K562 (cell line): ENCODE measurements at regions not wholly inside any gene's neighbourhood (a gene's known extent, or its start where the extent isn't known, plus 50 kb on each side); places are given as distances from the start of the nearest gene placed in this dataset.

Experiments
- FOS ChIP-seq: IDR thresholded peaks from 3 replicates; pipeline ENCODE4 v1.6.1; 2011; ENCODE audit not compliant: insufficient read length; ENCODE audit errors: extremely low read depth
- HDAC2 ChIP-seq: fragments of 450-650 bp; IDR thresholded peaks from 2 replicates; pipeline ENCODE4 v1.6.1; 2016; ENCODE audit warnings: mild to moderate bottlenecking
- KDM4B ChIP-seq, 2 experiments: fragments of 450-650 bp in 1 of 2; sonication (generic) in 1 of 2; IDR thresholded peaks; 2 replicates each; pipeline ENCODE4 v1.6.1; 2016 to 2017; ENCODE audit warnings: borderline replicate concordance in 2 of 2, antibody characterized with exemption in 1 of 2, low read depth in 1 of 2, mild to moderate bottlenecking in 1 of 2
- LARP7 ChIP-seq: fragments of 450-650 bp; IDR thresholded peaks from 2 replicates; pipeline ENCODE4 v1.6.1; 2016
- LEF1 ChIP-seq: fragments of 450-650 bp; IDR thresholded peaks from 2 replicates; pipeline ENCODE4 v1.6.1; 2016; ENCODE audit warnings: mild to moderate bottlenecking
- MYC ChIP-seq, 2 experiments: fragments of 250-450 bp in 1 of 2; sonication (Bioruptor Pico) in 1 of 2; IDR thresholded peaks; 2 replicates each; pipeline versions ENCODE4 v1.5.1 to v1.6.1; 2012 to 2021; ENCODE audit warnings: low read depth in 2 of 2, borderline replicate concordance in 1 of 2, improper control_type of control experiment in 1 of 2, low read length in 1 of 2, mild to moderate bottlenecking in 1 of 2, moderate library complexity in 1 of 2
- NEUROD1 ChIP-seq: fragments of 150-350 bp; IDR thresholded peaks from 2 replicates; pipeline ENCODE4 v1.6.1; 2014; ENCODE audit warnings: borderline replicate concordance, low read length, low read depth; ENCODE audit not compliant: partially characterized antibody
- PYGO2 ChIP-seq: fragments of 450-650 bp; IDR thresholded peaks from 2 replicates; pipeline ENCODE4 v1.6.1; 2016; ENCODE audit warnings: mild to moderate bottlenecking, missing genetic modification characterization, moderate library complexity, missing compliant biosample characterization
- SMARCA4 ChIP-seq: fragments of 450-650 bp; IDR thresholded peaks from 2 replicates; pipeline ENCODE4 v1.6.1; 2016
- TRIM24 ChIP-seq, 2 experiments: fragments of 450-650 bp; IDR thresholded peaks; 2 replicates each; pipeline ENCODE4 v1.6.1; 2016
- ZNF146 ChIP-seq: IDR thresholded peaks from one replicate; pipeline ENCODE4 v1.6.1; 2018; ENCODE audit warnings: missing compliant biosample characterization; ENCODE audit not compliant: unreplicated experiment
- TF ChIP-seq, protein P1 (sequence below): sonication (generic); formaldehyde crosslinking; IDR thresholded peaks from 2 replicates; pipeline ENCODE4 v1.8.0; 2022; ENCODE audit warnings: mild to moderate bottlenecking, missing genetic modification reagents
- TF ChIP-seq, protein P2 (sequence below): fragments of 200-800 bp; sonication (Bioruptor generic); IDR thresholded peaks from 2 replicates; pipeline ENCODE4 v1.6.1; 2017; ENCODE audit warnings: missing genetic modification characterization, missing compliant biosample characterization
- TF ChIP-seq, protein P3 (sequence below): fragments of 250-450 bp; sonication (Bioruptor Pico); IDR thresholded peaks from 2 replicates; pipeline ENCODE4 v1.4.0; 2020
- TF ChIP-seq, protein P4 (sequence below): sonication (generic); formaldehyde crosslinking; IDR thresholded peaks from 2 replicates; pipeline ENCODE4 v1.8.1; 2023; ENCODE audit warnings: missing genetic modification reagents, mild to moderate bottlenecking, borderline replicate concordance
- TF ChIP-seq, protein P5 (sequence below): sonication (generic); formaldehyde crosslinking; IDR thresholded peaks from 2 replicates; pipeline ENCODE4 v1.8.1; 2022; ENCODE audit warnings: missing genetic modification reagents
- TF ChIP-seq, protein P6 (sequence below), 2 experiments: fragments of 200-800 bp in 1 of 2; sonication (Bioruptor generic) in 1 of 2; sonication (generic) in 1 of 2; formaldehyde crosslinking in 1 of 2; IDR thresholded peaks in 1 of 2; conservative IDR thresholded peaks in 1 of 2; 2 replicates each; pipeline versions ENCODE4 v1.5.0 to v1.6.1; 2016 to 2020; ENCODE audit warnings: missing compliant biosample characterization in 1 of 2, missing genetic modification characterization in 1 of 2, missing genetic modification reagents in 1 of 2

DNA sequence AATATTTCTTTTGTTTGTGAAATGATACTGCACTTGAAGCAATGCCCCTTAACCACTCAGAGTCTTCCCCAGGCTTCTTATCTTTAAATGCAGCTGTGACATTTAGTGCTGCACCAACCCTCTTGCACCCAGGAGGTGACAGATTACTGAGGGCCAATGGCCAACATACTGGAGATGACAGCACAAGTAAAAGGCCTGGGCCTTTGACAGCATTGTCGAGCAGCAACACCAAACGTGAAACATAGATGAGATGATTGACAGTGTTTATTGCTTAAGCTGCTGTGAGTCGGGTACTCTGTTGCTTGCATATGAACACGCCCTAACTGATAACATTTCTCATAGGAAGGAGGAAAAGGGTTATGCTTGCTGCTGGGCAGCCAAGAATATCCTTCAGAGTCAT, 80.3 kb downstream of the THNSL2 start (continued):
- TF ChIP-seq SMARCA4 (peak; percentile 97), LARP7 (no peak), NEUROD1 (peak; percentile 68), LEF1 (peak; percentile 71), PYGO2 (tag) (peak; percentile 44; the same call in 1 of the 2 replicates), FOS (peak; percentile 36), ZNF146 (no peak), MYC (IDR thresholded peaks at IDR 0.05; ENCODE audit: low read depth, low read length) (peak; percentile 54; the same call in 1 of the 2 replicates), MYC (CRISPR knock-in tag; IDR thresholded peaks at IDR 0.05; ENCODE audit: borderline replicate concordance, low read depth) (no peak), TRIM24 (IDR thresholded peaks at IDR 0.05) (peak; percentile 89 to 91), KDM4B (IDR thresholded peaks at IDR 0.05; ENCODE audit: borderline replicate concordance in 2 of 2, low read depth in 1 of 2) (no peak), HDAC2 (peak; percentile 83)
- TF ChIP-seq, protein P1, sequence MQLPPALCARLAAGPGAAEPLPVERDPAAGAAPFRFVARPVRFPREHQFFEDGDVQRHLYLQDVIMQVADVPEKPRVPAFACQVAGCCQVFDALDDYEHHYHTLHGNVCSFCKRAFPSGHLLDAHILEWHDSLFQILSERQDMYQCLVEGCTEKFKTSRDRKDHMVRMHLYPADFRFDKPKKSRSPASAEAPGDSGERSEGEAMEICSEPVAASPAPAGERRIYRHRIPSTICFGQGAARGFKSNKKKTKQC (CRISPR knock-in tag) = no peak
- TF ChIP-seq, protein P2, sequence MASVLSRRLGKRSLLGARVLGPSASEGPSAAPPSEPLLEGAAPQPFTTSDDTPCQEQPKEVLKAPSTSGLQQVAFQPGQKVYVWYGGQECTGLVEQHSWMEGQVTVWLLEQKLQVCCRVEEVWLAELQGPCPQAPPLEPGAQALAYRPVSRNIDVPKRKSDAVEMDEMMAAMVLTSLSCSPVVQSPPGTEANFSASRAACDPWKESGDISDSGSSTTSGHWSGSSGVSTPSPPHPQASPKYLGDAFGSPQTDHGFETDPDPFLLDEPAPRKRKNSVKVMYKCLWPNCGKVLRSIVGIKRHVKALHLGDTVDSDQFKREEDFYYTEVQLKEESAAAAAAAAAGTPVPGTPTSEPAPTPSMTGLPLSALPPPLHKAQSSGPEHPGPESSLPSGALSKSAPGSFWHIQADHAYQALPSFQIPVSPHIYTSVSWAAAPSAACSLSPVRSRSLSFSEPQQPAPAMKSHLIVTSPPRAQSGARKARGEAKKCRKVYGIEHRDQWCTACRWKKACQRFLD (CRISPR knock-in tag) = 0 out of 2 replicates have a peak, but pooled peaks have one; percentile 54
- TF ChIP-seq, protein P3, sequence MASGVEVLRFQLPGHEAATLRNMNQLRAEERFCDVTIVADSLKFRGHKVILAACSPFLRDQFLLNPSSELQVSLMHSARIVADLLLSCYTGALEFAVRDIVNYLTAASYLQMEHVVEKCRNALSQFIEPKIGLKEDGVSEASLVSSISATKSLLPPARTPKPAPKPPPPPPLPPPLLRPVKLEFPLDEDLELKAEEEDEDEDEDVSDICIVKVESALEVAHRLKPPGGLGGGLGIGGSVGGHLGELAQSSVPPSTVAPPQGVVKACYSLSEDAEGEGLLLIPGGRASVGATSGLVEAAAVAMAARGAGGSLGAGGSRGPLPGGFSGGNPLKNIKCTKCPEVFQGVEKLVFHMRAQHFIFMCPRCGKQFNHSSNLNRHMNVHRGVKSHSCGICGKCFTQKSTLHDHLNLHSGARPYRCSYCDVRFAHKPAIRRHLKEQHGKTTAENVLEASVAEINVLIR (CRISPR knock-in tag) = peak; percentile 29; the same call in 1 of the 2 replicates
- TF ChIP-seq, protein P4, sequence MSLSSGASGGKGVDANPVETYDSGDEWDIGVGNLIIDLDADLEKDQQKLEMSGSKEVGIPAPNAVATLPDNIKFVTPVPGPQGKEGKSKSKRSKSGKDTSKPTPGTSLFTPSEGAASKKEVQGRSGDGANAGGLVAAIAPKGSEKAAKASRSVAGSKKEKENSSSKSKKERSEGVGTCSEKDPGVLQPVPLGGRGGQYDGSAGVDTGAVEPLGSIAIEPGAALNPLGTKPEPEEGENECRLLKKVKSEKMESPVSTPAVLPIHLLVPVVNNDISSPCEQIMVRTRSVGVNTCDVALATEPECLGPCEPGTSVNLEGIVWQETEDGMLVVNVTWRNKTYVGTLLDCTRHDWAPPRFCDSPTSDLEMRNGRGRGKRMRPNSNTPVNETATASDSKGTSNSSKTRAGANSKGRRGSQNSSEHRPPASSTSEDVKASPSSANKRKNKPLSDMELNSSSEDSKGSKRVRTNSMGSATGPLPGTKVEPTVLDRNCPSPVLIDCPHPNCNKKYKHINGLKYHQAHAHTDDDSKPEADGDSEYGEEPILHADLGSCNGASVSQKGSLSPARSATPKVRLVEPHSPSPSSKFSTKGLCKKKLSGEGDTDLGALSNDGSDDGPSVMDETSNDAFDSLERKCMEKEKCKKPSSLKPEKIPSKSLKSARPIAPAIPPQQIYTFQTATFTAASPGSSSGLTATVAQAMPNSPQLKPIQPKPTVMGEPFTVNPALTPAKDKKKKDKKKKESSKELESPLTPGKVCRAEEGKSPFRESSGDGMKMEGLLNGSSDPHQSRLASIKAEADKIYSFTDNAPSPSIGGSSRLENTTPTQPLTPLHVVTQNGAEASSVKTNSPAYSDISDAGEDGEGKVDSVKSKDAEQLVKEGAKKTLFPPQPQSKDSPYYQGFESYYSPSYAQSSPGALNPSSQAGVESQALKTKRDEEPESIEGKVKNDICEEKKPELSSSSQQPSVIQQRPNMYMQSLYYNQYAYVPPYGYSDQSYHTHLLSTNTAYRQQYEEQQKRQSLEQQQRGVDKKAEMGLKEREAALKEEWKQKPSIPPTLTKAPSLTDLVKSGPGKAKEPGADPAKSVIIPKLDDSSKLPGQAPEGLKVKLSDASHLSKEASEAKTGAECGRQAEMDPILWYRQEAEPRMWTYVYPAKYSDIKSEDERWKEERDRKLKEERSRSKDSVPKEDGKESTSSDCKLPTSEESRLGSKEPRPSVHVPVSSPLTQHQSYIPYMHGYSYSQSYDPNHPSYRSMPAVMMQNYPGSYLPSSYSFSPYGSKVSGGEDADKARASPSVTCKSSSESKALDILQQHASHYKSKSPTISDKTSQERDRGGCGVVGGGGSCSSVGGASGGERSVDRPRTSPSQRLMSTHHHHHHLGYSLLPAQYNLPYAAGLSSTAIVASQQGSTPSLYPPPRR (CRISPR knock-in tag) = no peak
- TF ChIP-seq, protein P5, sequence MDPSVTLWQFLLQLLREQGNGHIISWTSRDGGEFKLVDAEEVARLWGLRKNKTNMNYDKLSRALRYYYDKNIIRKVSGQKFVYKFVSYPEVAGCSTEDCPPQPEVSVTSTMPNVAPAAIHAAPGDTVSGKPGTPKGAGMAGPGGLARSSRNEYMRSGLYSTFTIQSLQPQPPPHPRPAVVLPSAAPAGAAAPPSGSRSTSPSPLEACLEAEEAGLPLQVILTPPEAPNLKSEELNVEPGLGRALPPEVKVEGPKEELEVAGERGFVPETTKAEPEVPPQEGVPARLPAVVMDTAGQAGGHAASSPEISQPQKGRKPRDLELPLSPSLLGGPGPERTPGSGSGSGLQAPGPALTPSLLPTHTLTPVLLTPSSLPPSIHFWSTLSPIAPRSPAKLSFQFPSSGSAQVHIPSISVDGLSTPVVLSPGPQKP (CRISPR knock-in tag) = no peak
- TF ChIP-seq, protein P6, sequence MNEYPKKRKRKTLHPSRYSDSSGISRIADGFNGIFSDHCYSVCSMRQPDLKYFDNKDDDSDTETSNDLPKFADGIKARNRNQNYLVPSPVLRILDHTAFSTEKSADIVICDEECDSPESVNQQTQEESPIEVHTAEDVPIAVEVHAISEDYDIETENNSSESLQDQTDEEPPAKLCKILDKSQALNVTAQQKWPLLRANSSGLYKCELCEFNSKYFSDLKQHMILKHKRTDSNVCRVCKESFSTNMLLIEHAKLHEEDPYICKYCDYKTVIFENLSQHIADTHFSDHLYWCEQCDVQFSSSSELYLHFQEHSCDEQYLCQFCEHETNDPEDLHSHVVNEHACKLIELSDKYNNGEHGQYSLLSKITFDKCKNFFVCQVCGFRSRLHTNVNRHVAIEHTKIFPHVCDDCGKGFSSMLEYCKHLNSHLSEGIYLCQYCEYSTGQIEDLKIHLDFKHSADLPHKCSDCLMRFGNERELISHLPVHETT (CRISPR knock-in tag; conservative IDR thresholded peaks at IDR 0.05 in 1 of 2, IDR thresholded peaks at IDR 0.05 in 1 of 2) = 0 out of 4 replicates have a peak, but pooled peaks of 1 of the 2 experiments have one; percentile 42
